ENCODE measurements at regions not wholly inside any gene's neighbourhood (a gene's known extent, or its start where the extent isn't known, plus 50 kb on each side); places are given as distances from the start of the nearest gene placed in this dataset.

DNA sequence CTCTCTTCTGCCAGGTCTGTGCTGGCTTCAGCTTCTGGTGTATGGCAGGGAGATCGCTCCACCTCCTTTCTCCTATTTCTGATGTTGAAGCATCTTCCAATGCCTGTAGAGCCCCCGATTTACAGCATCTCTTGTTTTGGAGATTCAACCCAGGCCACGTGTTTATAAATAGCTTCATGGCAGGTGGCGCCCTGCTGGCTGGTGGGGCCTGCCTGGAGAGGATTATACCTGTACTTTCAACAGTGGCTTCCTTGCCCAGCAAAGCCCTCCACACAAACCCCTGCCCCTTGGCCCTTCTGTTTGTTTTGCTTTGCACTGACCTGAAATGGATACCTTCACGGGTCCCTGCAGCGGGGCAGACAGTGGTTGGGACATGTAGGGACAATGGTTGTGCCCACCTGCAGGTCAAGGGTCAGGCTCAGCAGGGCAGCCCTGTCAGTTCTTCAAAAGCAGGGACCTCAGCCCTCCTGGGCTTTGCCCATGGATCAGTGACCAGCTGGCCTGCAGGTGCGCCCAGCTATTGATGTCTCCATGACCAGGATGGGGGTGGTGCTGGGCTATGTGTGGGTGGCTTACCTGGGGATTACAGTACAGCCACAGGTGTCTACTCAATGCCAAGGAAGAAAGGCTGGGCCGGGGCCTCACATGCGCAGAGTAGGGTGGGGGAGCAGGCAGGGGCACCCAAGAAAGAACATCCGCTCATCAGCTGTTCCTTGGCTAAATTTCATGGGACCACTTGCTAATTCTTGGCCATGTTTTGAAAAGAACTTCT, 112.7 kb upstream of the PRR23C start:
- H3K9me3 ChIP-seq (ENCODE audit: control insufficient read depth, insufficient read depth, low read length), result no peaks in the 10 kb centered on the region
- no peaks in the 10 kb centered on the region for H3K4me1 ChIP-seq (ENCODE audit: control insufficient read depth, insufficient read depth, low read length)
- H3K9ac ChIP-seq (ENCODE audit: low read depth, low read length), result no peak overlapping the region
- H3K79me1 ChIP-seq (ENCODE audit: low read depth in 1 of 2, low read length in 2 of 2), result no peaks in the 10 kb centered on the region
- no peaks in the 10 kb centered on the region; the same call in 1 of the 2 replicates for H3K27me3 ChIP-seq (ENCODE audit: control insufficient read depth, insufficient read depth, low read length)
- no peak overlapping the region for H4K8ac ChIP-seq (ENCODE audit: low read depth in 2 of 2, low read length in 2 of 2)
- ChIA-PET CTCF (no interaction called here), POLR2A (ENCODE audit: unreplicated experiment) (no interaction called here)
- H3K14ac ChIP-seq (replicated peaks; ENCODE audit: low read depth, low read length), result no peak overlapping the region
- H2AK5ac ChIP-seq (ENCODE audit: low read depth, low read length), result no peak overlapping the region
- BruUV-seq (replicated peaks), result no TSS peak
- ATAC-seq (ENCODE audit: low read depth) (no peak), DNase-seq (no peak)
- intact Hi-C loops (cut with micrococcal nuclease), result no loop called here
- no peak overlapping the region for H3K4me2 ChIP-seq (ENCODE audit: low read depth, low read length)
- no peak overlapping the region for H3K18ac ChIP-seq (ENCODE audit: low read depth, low read length)
- no peak overlapping the region for H2BK120ac ChIP-seq (ENCODE audit: low read depth, low read length)
- dilution Hi-C loops (cut with HindIII; ENCODE audit: low sequenced_read_pairs, unreplicated experiment), result no loop called here
- H3K4ac ChIP-seq (ENCODE audit: low read depth, low read length), result no peak overlapping the region
- no peak overlapping the region for H2BK5ac ChIP-seq (ENCODE audit: low read depth, low read length, poor library complexity, severe bottlenecking)
- no peaks in the 10 kb centered on the region for H4K20me1 ChIP-seq (ENCODE audit: insufficient read depth, low read length)
- no peak overlapping the region for H2BK15ac ChIP-seq (ENCODE audit: low read depth, low read length)
- no peak overlapping the region for H3K23ac ChIP-seq (ENCODE audit: low read depth, low read length)
- H3K56ac ChIP-seq (ENCODE audit: extremely low read depth, insufficient read depth, low read length), result no peak overlapping the region
- no peak overlapping the region for H3K27ac ChIP-seq (ENCODE audit: insufficient read depth, low read length)
- no peak overlapping the region for H3K4me3 ChIP-seq (ENCODE audit: insufficient read depth, low read depth, low read length)
- no peaks in the 10 kb centered on the region for H3K36me3 ChIP-seq (ENCODE audit: control insufficient read depth, insufficient read depth, low read length)
- no CpG with 5 or more reads among the region's 10 CpGs for WGBS, 2 experiments (ENCODE audit: extremely low coverage in 2 of 2, insufficient read length in 1 of 2)
- no peak overlapping the region for H4K5ac ChIP-seq (ENCODE audit: low read depth, low read length)
- H2AFZ ChIP-seq (replicated peaks; ENCODE audit: low read length, poor library complexity), result peak overlapping the region; percentile 6
- H3K9me1 ChIP-seq (ENCODE audit: insufficient read depth, low read length), result no peaks in the 10 kb centered on the region
- H2BK20ac ChIP-seq (ENCODE audit: low read depth, low read length), result no peak overlapping the region
- H2AK9ac ChIP-seq (replicated peaks; ENCODE audit: low read depth, low read length, poor library complexity), result no peak overlapping the region
- H4K91ac ChIP-seq (ENCODE audit: insufficient read depth, low read depth, low read length), result no peak overlapping the region
- TF ChIP-seq SMC3 (IDR thresholded peaks at IDR 0.05; ENCODE audit: low read depth, low read length) (no peak), RAD21 (IDR thresholded peaks at IDR 0.05; ENCODE audit: low read length) (no peak), RFX5 (IDR thresholded peaks at IDR 0.05; ENCODE audit: low read depth, low read length) (no peak), FOS (IDR thresholded peaks at IDR 0.05; ENCODE audit: low read depth, low read length) (no peak), MXI1 (IDR thresholded peaks at IDR 0.05; ENCODE audit: borderline replicate concordance, low read depth, low read length) (no peak), NFE2L2 (IDR thresholded peaks at IDR 0.05; ENCODE audit: low read depth, low read length) (no peak)
- TF ChIP-seq, protein P1, sequence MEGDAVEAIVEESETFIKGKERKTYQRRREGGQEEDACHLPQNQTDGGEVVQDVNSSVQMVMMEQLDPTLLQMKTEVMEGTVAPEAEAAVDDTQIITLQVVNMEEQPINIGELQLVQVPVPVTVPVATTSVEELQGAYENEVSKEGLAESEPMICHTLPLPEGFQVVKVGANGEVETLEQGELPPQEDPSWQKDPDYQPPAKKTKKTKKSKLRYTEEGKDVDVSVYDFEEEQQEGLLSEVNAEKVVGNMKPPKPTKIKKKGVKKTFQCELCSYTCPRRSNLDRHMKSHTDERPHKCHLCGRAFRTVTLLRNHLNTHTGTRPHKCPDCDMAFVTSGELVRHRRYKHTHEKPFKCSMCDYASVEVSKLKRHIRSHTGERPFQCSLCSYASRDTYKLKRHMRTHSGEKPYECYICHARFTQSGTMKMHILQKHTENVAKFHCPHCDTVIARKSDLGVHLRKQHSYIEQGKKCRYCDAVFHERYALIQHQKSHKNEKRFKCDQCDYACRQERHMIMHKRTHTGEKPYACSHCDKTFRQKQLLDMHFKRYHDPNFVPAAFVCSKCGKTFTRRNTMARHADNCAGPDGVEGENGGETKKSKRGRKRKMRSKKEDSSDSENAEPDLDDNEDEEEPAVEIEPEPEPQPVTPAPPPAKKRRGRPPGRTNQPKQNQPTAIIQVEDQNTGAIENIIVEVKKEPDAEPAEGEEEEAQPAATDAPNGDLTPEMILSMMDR (conservative IDR thresholded peaks at IDR 0.05; ENCODE audit: low read depth, low read length), result no peak
- TF ChIP-seq, protein P2, sequence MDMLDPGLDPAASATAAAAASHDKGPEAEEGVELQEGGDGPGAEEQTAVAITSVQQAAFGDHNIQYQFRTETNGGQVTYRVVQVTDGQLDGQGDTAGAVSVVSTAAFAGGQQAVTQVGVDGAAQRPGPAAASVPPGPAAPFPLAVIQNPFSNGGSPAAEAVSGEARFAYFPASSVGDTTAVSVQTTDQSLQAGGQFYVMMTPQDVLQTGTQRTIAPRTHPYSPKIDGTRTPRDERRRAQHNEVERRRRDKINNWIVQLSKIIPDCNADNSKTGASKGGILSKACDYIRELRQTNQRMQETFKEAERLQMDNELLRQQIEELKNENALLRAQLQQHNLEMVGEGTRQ (IDR thresholded peaks at IDR 0.05; ENCODE audit: low read depth, low read length), result no peak
- in situ Hi-C loops (cut with MboI; ENCODE audit: low sequenced_read_pairs), result no loop called here

Measured in IMR-90 (cell line).